ENCODE measurements at regions not wholly inside any gene's neighbourhood (a gene's known extent, or its start where the extent isn't known, plus 50 kb on each side); places are given as distances from the start of the nearest gene placed in this dataset.

- Histone ChIP-seq H3K4me2 (ENCODE audit: low read length) (no peak overlapping the region), H3K4me1 (ENCODE audit: insufficient read depth, low read length, severe bottlenecking) (no peaks in the 10 kb centered on the region)
These were observed 704.0 kb upstream of the LRRN3 start for GRCh38 chr7:110386913-110387312.

GRCh38 chr7:110387689-110388088 is 703.2 kb upstream of the LRRN3 start:
- H3K4me2 ChIP-seq (ENCODE audit: low read length) = no peak overlapping the region
- no peaks in the 10 kb centered on the region for H3K4me1 ChIP-seq (ENCODE audit: insufficient read depth, low read length, severe bottlenecking)
- H3K36me3 ChIP-seq (ENCODE audit: insufficient read depth, low read length) = no peaks in the 10 kb centered on the region
- H3K4me3 ChIP-seq (ENCODE audit: low read depth, low read length, poor library complexity, severe bottlenecking) = no peak overlapping the region
- no peak overlapping the region for H2AFZ ChIP-seq (ENCODE audit: low read length)
- no peaks in the 10 kb centered on the region for H3K79me2 ChIP-seq (ENCODE audit: insufficient read depth, low read length)
- H3K9me2 ChIP-seq (ENCODE audit: low read depth, low read length) = no peaks in the 10 kb centered on the region
- H3K27ac ChIP-seq (ENCODE audit: low read depth, low read length, poor library complexity, severe bottlenecking) = no peak overlapping the region
- H3K9me3 ChIP-seq (ENCODE audit: low read length) = no peaks in the 10 kb centered on the region
- H3K27me3 ChIP-seq (ENCODE audit: insufficient read depth, low read length) = no peaks in the 10 kb centered on the region
- H3F3A ChIP-seq (ENCODE audit: insufficient read depth, low read length) = no peaks in the 10 kb centered on the region
- TF ChIP-seq EZH2 (IDR thresholded peaks at IDR 0.05; ENCODE audit: borderline replicate concordance, low read length) (no peak), CTCF (IDR thresholded peaks at IDR 0.05; ENCODE audit: low read length) (no peak)
- no peaks in the 10 kb centered on the region for H4K20me1 ChIP-seq (ENCODE audit: insufficient read depth, low read length)
- H3K9ac ChIP-seq (ENCODE audit: low read length) = no peak overlapping the region

More at GRCh38 chr7:110386913-110387312, 704.0 kb upstream of the LRRN3 start:
- no peaks in the 10 kb centered on the region for H4K20me1 ChIP-seq (ENCODE audit: insufficient read depth, low read length)
- H3K9ac ChIP-seq (ENCODE audit: low read length) = no peak overlapping the region
- no peak overlapping the region for H2AFZ ChIP-seq (ENCODE audit: low read length)
- no peaks in the 10 kb centered on the region for H3K9me3 ChIP-seq (ENCODE audit: low read length)
- H3K9me2 ChIP-seq (ENCODE audit: low read depth, low read length) = no peaks in the 10 kb centered on the region
- H3K36me3 ChIP-seq (ENCODE audit: insufficient read depth, low read length) = no peaks in the 10 kb centered on the region
- H3K27me3 ChIP-seq (ENCODE audit: insufficient read depth, low read length) = no peaks in the 10 kb centered on the region
- no peak overlapping the region for H3K4me3 ChIP-seq (ENCODE audit: low read depth, low read length, poor library complexity, severe bottlenecking)
- H3K27ac ChIP-seq (ENCODE audit: low read depth, low read length, poor library complexity, severe bottlenecking) = no peak overlapping the region
- H3F3A ChIP-seq (ENCODE audit: insufficient read depth, low read length) = no peaks in the 10 kb centered on the region
- TF ChIP-seq EZH2 (IDR thresholded peaks at IDR 0.05; ENCODE audit: borderline replicate concordance, low read length) (no peak), CTCF (IDR thresholded peaks at IDR 0.05; ENCODE audit: low read length) (no peak)
- H3K79me2 ChIP-seq (ENCODE audit: insufficient read depth, low read length) = no peaks in the 10 kb centered on the region

- Histone ChIP-seq H2AFZ (ENCODE audit: low read length) (no peak overlapping the region), H3K9me2 (ENCODE audit: low read depth, low read length) (no peaks in the 10 kb centered on the region), H3K79me2 (ENCODE audit: insufficient read depth, low read length) (no peaks in the 10 kb centered on the region), H3F3A (ENCODE audit: insufficient read depth, low read length) (no peaks in the 10 kb centered on the region), H3K27ac (ENCODE audit: low read depth, low read length, poor library complexity, severe bottlenecking) (no peak overlapping the region), H3K4me2 (ENCODE audit: low read length) (no peak overlapping the region), H3K9me3 (ENCODE audit: low read length) (no peaks in the 10 kb centered on the region), H4K20me1 (ENCODE audit: insufficient read depth, low read length) (no peaks in the 10 kb centered on the region), H3K27me3 (ENCODE audit: insufficient read depth, low read length) (no peaks in the 10 kb centered on the region), H3K36me3 (ENCODE audit: insufficient read depth, low read length) (no peaks in the 10 kb centered on the region), H3K9ac (ENCODE audit: low read length) (no peak overlapping the region), H3K4me3 (ENCODE audit: low read depth, low read length, poor library complexity, severe bottlenecking) (no peak overlapping the region), H3K4me1 (ENCODE audit: insufficient read depth, low read length, severe bottlenecking) (no peaks in the 10 kb centered on the region)
- no peak for TF ChIP-seq CTCF (IDR thresholded peaks at IDR 0.05; ENCODE audit: low read length)
- TF ChIP-seq EZH2 (IDR thresholded peaks at IDR 0.05; ENCODE audit: borderline replicate concordance, low read length) = no peak
These were observed 702.5 kb upstream of the LRRN3 start for GRCh38 chr7:110388457-110388856.
